Naive thymus-derived CD4-positive, alpha-beta T cell (primary cell): ENCODE measurements at regions not wholly inside any gene's neighbourhood (a gene's known extent, or its start where the extent isn't known, plus 50 kb on each side); places are given as distances from the start of the nearest gene placed in this dataset.
"Not testable (repeated sequence)": the region's sequence is repeated elsewhere in the genome, so short reads cannot be mapped to it uniquely, and the experiment has no call there.

Source experiments
- ATAC-seq: fragments of 150-1000 bp; cut with Tn5 transposase; 2 replicates; pipeline ENCODE4 v1.10.0; 2021; ENCODE audit warnings: mild to moderate bottlenecking, moderate library complexity
- CTCF ChIA-PET: fragments of 350-600 bp; sonication (Branson Sonifier 250); formaldehyde crosslinking; loops from one replicate; lab custom pipeline; 2021; ENCODE audit warnings: antibody characterized with exemption; lab: Charles Lee
- POLR2A ChIA-PET: fragments of 350-600 bp; sonication (Branson Sonifier 250); formaldehyde crosslinking; loops from one replicate; lab custom pipeline; 2021; ENCODE audit warnings: antibody characterized with exemption, inconsistent platforms; lab: Charles Lee
- DNase-seq, 9 donors: peaks; one replicate each; pipeline versions ENCODE4 v3.0.0 to v3.0.0-alpha.2; 2020 to 2022; ENCODE audit warnings: mixed read lengths in 1 of 9
- H3K27ac ChIP-seq: one replicate; pipeline ENCODE4 v1.7.0; 2013; ENCODE audit warnings: mild to moderate bottlenecking, low read depth, low read length, moderate library complexity
- H3K27me3 ChIP-seq, 2 donors: one replicate each; pipeline ENCODE4 v1.7.0; 2013; ENCODE audit warnings: low read length in 2 of 2, mild to moderate bottlenecking in 2 of 2, moderate library complexity in 2 of 2; ENCODE audit not compliant: control insufficient read depth in 2 of 2, insufficient read depth in 2 of 2
- H3K36me3 ChIP-seq, 3 experiments: 1 replicate in 2 of 3; 2 replicates in 1 of 3; pipeline ENCODE4 v1.7.0; 2013; ENCODE audit warnings: low read length in 3 of 3, mild to moderate bottlenecking in 3 of 3, moderate library complexity in 1 of 3; ENCODE audit not compliant: insufficient read depth in 3 of 3, control insufficient read depth in 2 of 3
- H3K4me1 ChIP-seq, 2 donors: one replicate each; pipeline ENCODE4 v1.7.0; 2013; ENCODE audit warnings: low read length in 2 of 2, mild to moderate bottlenecking in 2 of 2, moderate library complexity in 1 of 2; ENCODE audit not compliant: control insufficient read depth in 2 of 2, insufficient read depth in 2 of 2
- H3K4me3 ChIP-seq: 2 replicates; pipeline ENCODE4 v1.7.0; 2013; ENCODE audit warnings: mild to moderate bottlenecking, low read length
- H3K9me3 ChIP-seq, 3 experiments: 1 replicate in 2 of 3; 2 replicates in 1 of 3; pipeline ENCODE4 v1.7.0; 2013; ENCODE audit warnings: low read length in 3 of 3; ENCODE audit not compliant: control insufficient read depth in 2 of 3
- H3K27ac Mint-ChIP-seq, 9 donors: one replicate each; pipeline ENCODE4 v1.8.0; 2020 to 2022; ENCODE audit warnings: mixed read lengths in 9 of 9, mild to moderate bottlenecking in 8 of 9, moderate library complexity in 5 of 9, inconsistent platforms in 2 of 9
- H3K27me3 Mint-ChIP-seq, 5 donors: one replicate each; pipeline ENCODE4 v1.8.0; 2021 to 2022; ENCODE audit warnings: mixed read lengths in 5 of 5, mild to moderate bottlenecking in 1 of 5
- H3K36me3 Mint-ChIP-seq, 5 donors: one replicate each; pipeline ENCODE4 v1.8.0; 2020 to 2022; ENCODE audit warnings: mixed read lengths in 5 of 5, mild to moderate bottlenecking in 3 of 5, inconsistent platforms in 1 of 5
- H3K4me1 Mint-ChIP-seq, 7 donors: one replicate each; pipeline ENCODE4 v1.8.0; 2020 to 2022; ENCODE audit warnings: mixed read lengths in 7 of 7, mild to moderate bottlenecking in 3 of 7, inconsistent platforms in 1 of 7
- H3K4me3 Mint-ChIP-seq, 10 donors: one replicate each; pipeline ENCODE4 v1.8.0; 2020 to 2022; ENCODE audit warnings: mild to moderate bottlenecking in 10 of 10, mixed read lengths in 10 of 10, moderate library complexity in 6 of 10, inconsistent platforms in 2 of 10
- H3K9me3 Mint-ChIP-seq, 11 donors: one replicate each; pipeline ENCODE4 v1.8.0; 2020 to 2022; ENCODE audit warnings: mixed read lengths in 11 of 11, mild to moderate bottlenecking in 4 of 11, inconsistent platforms in 1 of 11, moderate library complexity in 1 of 11
- intact Hi-C, 2 donors: fragments of 100-400 bp; cut with micrococcal nuclease; formaldehyde crosslinking; loops; one replicate each; pipeline ENCODE4 v1.15.1; 2023

DNA sequence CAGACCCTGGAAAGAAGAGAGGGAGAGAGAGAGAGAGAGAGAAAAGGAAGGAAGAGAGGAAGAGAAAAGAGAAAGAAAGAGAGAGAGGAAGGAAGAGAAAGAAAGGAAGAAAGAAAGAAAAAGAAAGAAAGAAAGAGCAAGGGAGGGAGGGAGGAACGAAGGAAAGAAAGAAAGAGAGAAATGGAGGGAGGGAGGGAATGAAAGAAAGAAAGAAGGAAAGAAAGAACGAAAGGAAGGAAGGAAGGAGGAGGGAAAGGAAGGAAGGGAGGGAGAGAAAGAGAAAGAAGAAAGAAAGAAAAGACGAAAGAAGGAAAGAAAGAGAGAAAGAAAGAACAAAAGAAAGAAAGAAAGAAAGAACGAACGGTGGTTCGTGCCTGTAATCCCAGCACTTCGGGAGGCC lies 133.4 kb downstream of the HNRNPD start:
- no peak for DNase-seq
- intact Hi-C loops: no loop called here
- CTCF ChIA-PET: no interaction called here
- H3K27me3 ChIP-seq: no peaks in the 10 kb centered on the region
- Mint-ChIP-seq H3K9me3 (peaks cover 0 to 5% (median 0%) of the 10 kb centered on the region in 11 donors), H3K4me1 (peaks cover 0 to 2% (median 0%) of the 10 kb centered on the region in 7 donors), H3K4me3 (no peak overlapping the region), H3K27ac (no peak overlapping the region), H3K27me3 (peaks cover 0 to 14% (median 4%) of the 10 kb centered on the region in 5 donors), H3K36me3 (peaks cover 0 to 7% (median 3%) of the 10 kb centered on the region in 5 donors)
- POLR2A ChIA-PET: no interaction called here
- no peaks in the 10 kb centered on the region for H3K4me1 ChIP-seq
- no peak overlapping the region for H3K27ac ChIP-seq
- no peaks in the 10 kb centered on the region for H3K36me3 ChIP-seq
- no peak for ATAC-seq
- no peak overlapping the region for H3K4me3 ChIP-seq
- no peaks in the 10 kb centered on the region for H3K9me3 ChIP-seq

DNA sequence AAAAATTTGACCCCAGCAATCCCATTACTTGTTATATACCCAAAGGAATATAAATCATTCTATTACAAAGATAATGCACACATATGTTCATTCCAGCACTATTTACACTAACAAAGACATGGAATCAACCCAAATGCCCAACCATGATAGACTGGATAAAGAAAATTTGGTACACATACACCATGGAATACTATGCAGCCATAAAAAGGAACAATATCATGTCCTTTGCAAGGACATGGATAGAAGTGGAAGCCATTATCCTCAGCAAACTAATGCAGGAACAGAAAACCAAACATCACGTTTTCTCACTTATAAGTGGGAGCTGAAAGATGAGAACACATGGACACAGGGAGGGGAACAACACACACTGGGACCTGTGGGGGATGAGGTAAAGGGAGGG lies 136.6 kb downstream of the HNRNPD start:
- CTCF ChIA-PET, H3K27me3 ChIP-seq, H3K27ac ChIP-seq, H3K9me3 Mint-ChIP-seq, POLR2A ChIA-PET, H3K36me3 Mint-ChIP-seq, intact Hi-C loops, H3K4me1 ChIP-seq, H3K4me1 Mint-ChIP-seq, H3K9me3 ChIP-seq, ATAC-seq, H3K27ac Mint-ChIP-seq, DNase-seq, H3K36me3 ChIP-seq, H3K4me3 Mint-ChIP-seq, H3K4me3 ChIP-seq: not testable (repeated sequence)
- peaks cover 0 to 14% (median 4%) of the 10 kb centered on the region in 5 donors for H3K27me3 Mint-ChIP-seq

DNA sequence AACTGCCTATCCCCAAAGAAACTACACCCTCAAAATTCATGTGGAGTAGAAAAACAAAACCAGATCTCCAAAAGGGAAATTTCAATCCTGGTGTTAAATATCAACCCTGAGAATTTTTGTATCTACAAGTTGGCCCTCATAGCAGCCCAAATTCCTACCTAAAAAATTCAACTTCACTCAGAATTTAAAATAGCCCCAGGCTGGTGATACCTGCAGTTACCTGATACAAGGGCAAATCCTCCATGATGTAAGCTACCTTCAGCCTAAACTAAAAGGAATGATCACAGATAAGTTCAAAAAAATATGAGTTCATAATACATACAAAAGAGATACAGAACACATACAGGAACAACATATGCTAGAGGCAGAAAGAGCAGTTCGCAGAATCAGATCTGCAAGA lies 138.4 kb downstream of the HNRNPD start:
- H3K4me1 ChIP-seq: no peaks in the 10 kb centered on the region
- no peaks in the 10 kb centered on the region for H3K4me1 Mint-ChIP-seq
- no peak overlapping the region for H3K27ac ChIP-seq
- peaks cover 0 to 7% (median 0%) of the 10 kb centered on the region in 5 donors for H3K36me3 Mint-ChIP-seq
- no peaks in the 10 kb centered on the region for H3K9me3 ChIP-seq
- H3K4me3 Mint-ChIP-seq: no peak overlapping the region
- CTCF ChIA-PET: no interaction called here
- H3K9me3 Mint-ChIP-seq: peaks cover 0 to 5% (median 0%) of the 10 kb centered on the region in 11 donors
- POLR2A ChIA-PET: no interaction called here
- DNase-seq (no peak), ATAC-seq (no peak)
- intact Hi-C loops: no loop called here
- H3K27me3 Mint-ChIP-seq: peaks cover 0 to 23% (median 1%) of the 10 kb centered on the region in 5 donors
- H3K27me3 ChIP-seq: no peaks in the 10 kb centered on the region
- no peak overlapping the region for H3K4me3 ChIP-seq
- no peaks in the 10 kb centered on the region for H3K36me3 ChIP-seq
- H3K27ac Mint-ChIP-seq: no peak overlapping the region

DNA sequence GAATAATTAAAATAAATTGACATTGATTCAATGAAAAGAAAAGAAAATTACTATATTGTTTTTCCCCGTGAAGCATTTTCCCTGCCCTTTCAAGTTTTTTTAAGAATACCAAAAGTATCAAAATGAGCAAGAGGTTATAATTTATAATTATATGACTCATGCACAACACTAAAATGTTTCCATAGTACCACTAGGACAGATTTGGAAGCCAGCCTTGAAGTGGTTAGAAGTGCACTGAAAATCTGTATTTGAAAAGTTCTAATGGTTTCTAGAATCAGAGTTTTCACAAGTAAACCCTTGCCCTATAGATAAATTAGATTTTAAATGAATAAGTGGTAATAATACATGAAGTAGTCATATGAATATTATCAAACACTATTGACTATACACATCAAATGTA lies 140.9 kb downstream of the HNRNPD start:
- Histone ChIP-seq H3K9me3 (no peaks in the 10 kb centered on the region), H3K4me1 (no peaks in the 10 kb centered on the region), H3K4me3 (no peak overlapping the region), H3K27me3 (no peaks in the 10 kb centered on the region), H3K36me3 (no peaks in the 10 kb centered on the region), H3K27ac (no peak overlapping the region)
- Mint-ChIP-seq H3K36me3 (peaks cover 0 to 11% (median 0%) of the 10 kb centered on the region in 5 donors), H3K4me1 (no peaks in the 10 kb centered on the region), H3K27me3 (peaks cover 0 to 23% (median 2%) of the 10 kb centered on the region in 5 donors), H3K4me3 (no peak overlapping the region), H3K27ac (no peak overlapping the region), H3K9me3 (peaks cover 0 to 5% (median 1%) of the 10 kb centered on the region in 11 donors)
- CTCF ChIA-PET: no interaction called here
- intact Hi-C loops: no loop called here
- no peak for DNase-seq
- POLR2A ChIA-PET: no interaction called here
- ATAC-seq: no peak

DNA sequence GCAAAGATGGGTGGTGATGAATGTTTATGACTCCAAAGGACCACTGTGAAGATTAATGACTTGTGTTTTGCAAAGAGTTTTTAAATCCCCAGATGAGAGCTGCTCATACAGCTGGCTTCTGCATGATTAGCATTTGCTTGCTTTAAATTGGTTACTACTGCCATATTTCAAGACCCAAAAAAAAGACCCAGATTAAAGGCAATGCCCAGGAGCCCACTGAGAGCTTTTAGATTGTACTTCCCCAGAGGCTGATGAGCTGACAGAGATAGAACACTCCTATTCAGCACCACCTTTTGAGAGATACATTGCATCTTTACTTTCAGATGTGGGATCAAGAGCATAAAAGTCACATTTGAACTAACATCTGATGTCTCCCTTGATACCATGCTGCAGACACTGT lies 142.0 kb downstream of the HNRNPD start:
- ChIA-PET CTCF (no interaction called here), POLR2A (no interaction called here)
- H3K9me3 Mint-ChIP-seq: peaks cover 0 to 4% (median 0%) of the 10 kb centered on the region in 11 donors
- H3K9me3 ChIP-seq: no peaks in the 10 kb centered on the region
- no peaks in the 10 kb centered on the region for H3K27me3 ChIP-seq
- no peaks in the 10 kb centered on the region for H3K4me1 ChIP-seq
- no peak overlapping the region for H3K27ac Mint-ChIP-seq
- no peak overlapping the region for H3K4me3 Mint-ChIP-seq
- no peak for ATAC-seq
- H3K36me3 Mint-ChIP-seq: peaks cover 0 to 11% (median 0%) of the 10 kb centered on the region in 5 donors
- H3K27me3 Mint-ChIP-seq: peaks cover 0 to 19% (median 4%) of the 10 kb centered on the region in 5 donors
- DNase-seq: no peak
- no peak overlapping the region for H3K27ac ChIP-seq
- H3K4me3 ChIP-seq: no peak overlapping the region
- H3K36me3 ChIP-seq: no peaks in the 10 kb centered on the region
- H3K4me1 Mint-ChIP-seq: no peaks in the 10 kb centered on the region
- intact Hi-C loops: no loop called here

DNA sequence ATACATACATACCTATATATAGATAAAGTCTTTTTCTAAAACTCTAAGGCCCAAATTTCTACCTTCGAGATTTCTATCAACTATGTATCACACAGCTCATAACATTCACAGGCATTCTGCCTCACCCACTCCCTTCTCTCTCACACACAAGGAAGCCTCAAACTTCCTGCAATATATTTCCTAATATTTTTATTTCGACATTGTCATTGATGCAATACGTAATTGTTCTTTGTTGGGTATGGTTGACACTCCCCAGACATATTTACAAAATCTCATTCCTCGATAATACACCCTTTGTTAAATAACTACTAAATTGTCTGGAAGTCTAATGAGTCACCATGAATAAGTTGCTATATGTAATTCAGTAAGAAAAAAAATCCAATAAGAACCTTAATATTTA lies 143.5 kb downstream of the HNRNPD start:
- DNase-seq: no peak
- peaks cover 0 to 1% (median 0%) of the 10 kb centered on the region in 11 donors for H3K9me3 Mint-ChIP-seq
- Histone ChIP-seq H3K27ac (no peak overlapping the region), H3K4me1 (no peaks in the 10 kb centered on the region), H3K9me3 (no peaks in the 10 kb centered on the region), H3K27me3 (no peaks in the 10 kb centered on the region), H3K4me3 (no peak overlapping the region), H3K36me3 (no peaks in the 10 kb centered on the region)
- POLR2A ChIA-PET: no interaction called here
- CTCF ChIA-PET: no interaction called here
- peaks cover 0 to 19% (median 4%) of the 10 kb centered on the region in 5 donors for H3K27me3 Mint-ChIP-seq
- H3K36me3 Mint-ChIP-seq: peaks cover 0 to 8% (median 0%) of the 10 kb centered on the region in 5 donors
- no peak overlapping the region for H3K4me3 Mint-ChIP-seq
- no peak overlapping the region for H3K27ac Mint-ChIP-seq
- peak; percentile 53 for ATAC-seq
- intact Hi-C loops: no loop called here
- peaks cover 0 to 3% (median 0%) of the 10 kb centered on the region in 7 donors for H3K4me1 Mint-ChIP-seq

DNA sequence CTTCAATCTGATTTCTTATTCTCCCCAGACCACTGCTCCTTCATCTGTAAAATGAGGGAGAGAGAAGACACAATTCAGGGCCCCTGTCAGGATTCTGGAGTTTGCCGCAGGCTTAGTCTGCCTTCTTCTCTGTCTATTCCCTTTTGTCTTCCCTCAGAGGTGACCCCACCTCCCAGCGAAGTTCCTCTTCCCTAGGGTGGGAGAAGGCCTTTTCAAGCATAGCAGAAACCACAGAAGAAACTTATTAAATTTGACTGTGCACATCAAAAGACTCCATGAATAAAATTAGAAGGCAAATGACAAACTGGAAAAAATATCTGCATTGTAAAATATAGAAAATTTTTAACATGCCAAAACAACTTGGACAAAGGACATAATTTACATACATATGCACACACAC lies 148.8 kb downstream of the HNRNPD start:
- intact Hi-C loops: no loop called here
- no peaks in the 10 kb centered on the region for H3K9me3 ChIP-seq
- Mint-ChIP-seq H3K9me3 (peaks cover 0 to 3% (median 0%) of the 10 kb centered on the region in 11 donors), H3K4me3 (no peak overlapping the region), H3K4me1 (peaks cover 4 to 23% (median 15%) of the 10 kb centered on the region in 7 donors), H3K36me3 (peaks cover 0 to 4% (median 0%) of the 10 kb centered on the region in 5 donors), H3K27ac (peak overlapping the region in 1 of 9 donors; percentile 2), H3K27me3 (peaks cover 0 to 10% (median 4%) of the 10 kb centered on the region in 5 donors)
- no peak overlapping the region for H3K4me3 ChIP-seq
- H3K36me3 ChIP-seq: no peaks in the 10 kb centered on the region
- peaks cover 0 to 15% of the 10 kb centered on the region in 2 donors for H3K4me1 ChIP-seq
- no peak overlapping the region for H3K27ac ChIP-seq
- no peak for ATAC-seq
- H3K27me3 ChIP-seq: no peaks in the 10 kb centered on the region
- no peak for DNase-seq
- ChIA-PET CTCF (no interaction called here), POLR2A (no interaction called here)
